OCI-LY1 (cell line): ENCODE measurements at regions not wholly inside any gene's neighbourhood (a gene's known extent, or its start where the extent isn't known, plus 50 kb on each side); places are given as distances from the start of the nearest gene placed in this dataset.

ENCODE experiments used
- EZH2 ChIP-seq: fragments of 200-600 bp; sonication (generic), shearing (Covaris generic); IDR thresholded peaks from 2 replicates; pipeline ENCODE4 v1.8.0; 2017; ENCODE audit warnings: borderline replicate concordance, mixed run types, mild to moderate bottlenecking, antibody characterized with exemption, low read length, moderate library complexity, mixed read lengths
- TF ChIP-seq, protein P1 (sequence below): fragments of 200-600 bp; sonication (generic), shearing (Covaris generic); IDR thresholded peaks from 2 replicates; pipeline ENCODE4 v1.5.1; 2017; ENCODE audit warnings: mild to moderate bottlenecking, antibody characterized with exemption, low read length, moderate library complexity, mixed read lengths

DNA sequence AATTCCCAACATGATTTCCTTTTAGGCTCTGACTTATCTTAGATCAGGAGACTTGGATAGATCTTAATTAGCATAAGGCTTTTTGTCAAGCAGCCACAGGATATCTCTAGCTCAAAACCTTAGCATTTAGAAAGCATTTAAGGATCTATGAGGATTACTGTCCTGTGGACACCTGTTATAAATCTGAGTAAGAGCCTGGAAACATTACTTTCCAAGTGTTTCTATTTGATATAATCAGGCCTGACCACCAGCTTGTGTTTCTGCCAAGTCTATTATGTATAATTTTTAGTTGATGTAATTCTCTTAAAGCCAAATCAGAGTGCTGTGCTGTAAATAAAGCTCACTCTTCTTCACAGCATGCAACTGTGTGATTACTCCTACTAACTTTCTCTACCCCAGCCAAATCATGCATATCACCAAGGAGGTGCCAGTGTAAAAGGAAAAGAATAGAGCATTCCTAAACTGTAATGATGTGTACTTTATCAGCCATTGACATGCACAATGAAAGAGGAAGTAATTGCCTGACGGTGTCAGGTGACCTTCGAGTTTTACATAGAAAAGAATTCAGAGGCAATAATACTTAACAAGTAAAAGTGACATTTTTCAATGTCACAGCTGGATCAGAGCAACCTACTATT, 309.9 kb upstream of the PRMT6 start:
- TF ChIP-seq, protein P1, sequence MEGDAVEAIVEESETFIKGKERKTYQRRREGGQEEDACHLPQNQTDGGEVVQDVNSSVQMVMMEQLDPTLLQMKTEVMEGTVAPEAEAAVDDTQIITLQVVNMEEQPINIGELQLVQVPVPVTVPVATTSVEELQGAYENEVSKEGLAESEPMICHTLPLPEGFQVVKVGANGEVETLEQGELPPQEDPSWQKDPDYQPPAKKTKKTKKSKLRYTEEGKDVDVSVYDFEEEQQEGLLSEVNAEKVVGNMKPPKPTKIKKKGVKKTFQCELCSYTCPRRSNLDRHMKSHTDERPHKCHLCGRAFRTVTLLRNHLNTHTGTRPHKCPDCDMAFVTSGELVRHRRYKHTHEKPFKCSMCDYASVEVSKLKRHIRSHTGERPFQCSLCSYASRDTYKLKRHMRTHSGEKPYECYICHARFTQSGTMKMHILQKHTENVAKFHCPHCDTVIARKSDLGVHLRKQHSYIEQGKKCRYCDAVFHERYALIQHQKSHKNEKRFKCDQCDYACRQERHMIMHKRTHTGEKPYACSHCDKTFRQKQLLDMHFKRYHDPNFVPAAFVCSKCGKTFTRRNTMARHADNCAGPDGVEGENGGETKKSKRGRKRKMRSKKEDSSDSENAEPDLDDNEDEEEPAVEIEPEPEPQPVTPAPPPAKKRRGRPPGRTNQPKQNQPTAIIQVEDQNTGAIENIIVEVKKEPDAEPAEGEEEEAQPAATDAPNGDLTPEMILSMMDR: no peak
- no peak for TF ChIP-seq EZH2
